K562 (cell line): ENCODE measurements at regions not wholly inside any gene's neighbourhood (a gene's known extent, or its start where the extent isn't known, plus 50 kb on each side); places are given as distances from the start of the nearest gene placed in this dataset.
A peak's percentile ranks its signal among the peaks of the same experiment; 100 is the strongest.

Source experiments
- ATF7 ChIP-seq: fragments of 450-650 bp; IDR thresholded peaks from 2 replicates; pipeline ENCODE4 v1.7.1; 2014; ENCODE audit warnings: mild to moderate bottlenecking, moderate library complexity
- CBFA2T2 ChIP-seq: fragments of 450-650 bp; conservative IDR thresholded peaks from 2 replicates; pipeline ENCODE4 v1.6.1; 2017; ENCODE audit warnings: mild to moderate bottlenecking
- CHD2 ChIP-seq: IDR thresholded peaks from 2 replicates; pipeline ENCODE4 v1.6.1; 2011; ENCODE audit warnings: low read depth, low read length
- HMGN3 ChIP-seq: IDR thresholded peaks from 2 replicates; pipeline ENCODE4 v1.6.1; 2011; ENCODE audit warnings: borderline replicate concordance, low read depth, mild to moderate bottlenecking, mixed read lengths, low read length; ENCODE audit not compliant: insufficient read length; ENCODE audit errors: extremely low read depth
- KLF10 ChIP-seq: fragments of 250-450 bp; sonication (Bioruptor Pico); IDR thresholded peaks from 2 replicates; pipeline ENCODE4 v1.6.1; 2021; ENCODE audit warnings: matching md5 sums
- MIER1 ChIP-seq: fragments of 450-650 bp; IDR thresholded peaks from 2 replicates; pipeline ENCODE4 v1.6.1; 2016; ENCODE audit warnings: antibody characterized with exemption, mild to moderate bottlenecking, low read depth
- PHB2 ChIP-seq: fragments of 450-650 bp; IDR thresholded peaks from 2 replicates; pipeline ENCODE4 v1.6.1; 2017; ENCODE audit warnings: low read depth
- RBM14 ChIP-seq: fragments of 200-400 bp; formaldehyde crosslinking; IDR thresholded peaks from 2 replicates; pipeline ENCODE4 v1.6.1; 2018; ENCODE audit warnings: low read depth, mild to moderate bottlenecking, low read length, moderate library complexity, borderline replicate concordance; ENCODE audit not compliant: insufficient read depth
- RBM17 ChIP-seq: fragments of 200-400 bp; formaldehyde crosslinking; IDR thresholded peaks from 2 replicates; pipeline ENCODE4 v1.6.1; 2017; ENCODE audit warnings: low read depth, mild to moderate bottlenecking, low read length, borderline replicate concordance
- SUPT5H ChIP-seq: fragments of 450-650 bp; IDR thresholded peaks from 2 replicates; pipeline ENCODE4 v1.6.1; 2016
- TAF1 ChIP-seq: IDR thresholded peaks from 2 replicates; pipeline ENCODE4 v1.6.1; 2011; ENCODE audit warnings: mild to moderate bottlenecking, low read length, moderate library complexity; ENCODE audit not compliant: insufficient read depth, control insufficient read depth, severe bottlenecking; ENCODE audit errors: extremely low read depth
- ZNF197 ChIP-seq: fragments of 200-800 bp; sonication (Bioruptor generic); IDR thresholded peaks from 2 replicates; pipeline ENCODE4 v1.6.1; 2016; ENCODE audit warnings: low read depth, missing genetic modification characterization, missing compliant biosample characterization
- ZNF274 ChIP-seq: IDR thresholded peaks from 2 replicates; pipeline ENCODE4 v1.6.1; 2011; ENCODE audit warnings: low read depth, mild to moderate bottlenecking, low read length, moderate library complexity, borderline replicate concordance
- TF ChIP-seq, protein P1 (sequence below), 2 experiments: fragments of 450-650 bp in 1 of 2; sonication (generic) in 1 of 2; formaldehyde crosslinking in 1 of 2; IDR thresholded peaks; 2 replicates each; pipeline versions ENCODE4 v1.7.1 to v1.9.0; 2016 to 2022; ENCODE audit warnings: inconsistent platforms in 1 of 2, mild to moderate bottlenecking in 1 of 2, missing genetic modification reagents in 1 of 2
- TF ChIP-seq, protein P2 (sequence below): fragments of 250-450 bp; sonication (Bioruptor Pico); IDR thresholded peaks from 2 replicates; pipeline ENCODE4 v1.5.0; 2021; ENCODE audit warnings: mild to moderate bottlenecking, borderline replicate concordance
- TF ChIP-seq, protein P3 (sequence below): fragments of 250-450 bp; sonication (Bioruptor Pico); IDR thresholded peaks from 2 replicates; pipeline ENCODE4 v1.5.0; 2022; ENCODE audit warnings: mild to moderate bottlenecking

DNA sequence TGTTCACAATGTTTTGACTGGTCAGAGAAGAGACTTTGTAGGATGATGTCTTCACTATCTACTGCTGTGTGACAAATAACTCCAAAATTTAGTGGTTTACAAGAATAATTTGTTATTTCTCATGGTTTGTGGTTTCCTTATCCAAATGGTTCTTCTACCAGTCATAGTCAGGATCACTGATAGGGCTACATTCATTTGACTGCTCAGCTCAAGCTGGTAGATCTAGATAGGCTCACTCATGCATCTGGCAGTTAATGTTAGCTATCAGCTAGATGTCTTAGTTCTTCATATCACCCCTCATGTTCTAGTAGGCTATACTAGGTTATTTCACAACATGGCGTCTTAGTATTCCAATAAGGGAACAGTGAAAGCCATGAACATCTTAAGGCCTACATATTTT is 131.0 kb downstream of the ID4 start (continued):
- TF ChIP-seq, protein P1, sequence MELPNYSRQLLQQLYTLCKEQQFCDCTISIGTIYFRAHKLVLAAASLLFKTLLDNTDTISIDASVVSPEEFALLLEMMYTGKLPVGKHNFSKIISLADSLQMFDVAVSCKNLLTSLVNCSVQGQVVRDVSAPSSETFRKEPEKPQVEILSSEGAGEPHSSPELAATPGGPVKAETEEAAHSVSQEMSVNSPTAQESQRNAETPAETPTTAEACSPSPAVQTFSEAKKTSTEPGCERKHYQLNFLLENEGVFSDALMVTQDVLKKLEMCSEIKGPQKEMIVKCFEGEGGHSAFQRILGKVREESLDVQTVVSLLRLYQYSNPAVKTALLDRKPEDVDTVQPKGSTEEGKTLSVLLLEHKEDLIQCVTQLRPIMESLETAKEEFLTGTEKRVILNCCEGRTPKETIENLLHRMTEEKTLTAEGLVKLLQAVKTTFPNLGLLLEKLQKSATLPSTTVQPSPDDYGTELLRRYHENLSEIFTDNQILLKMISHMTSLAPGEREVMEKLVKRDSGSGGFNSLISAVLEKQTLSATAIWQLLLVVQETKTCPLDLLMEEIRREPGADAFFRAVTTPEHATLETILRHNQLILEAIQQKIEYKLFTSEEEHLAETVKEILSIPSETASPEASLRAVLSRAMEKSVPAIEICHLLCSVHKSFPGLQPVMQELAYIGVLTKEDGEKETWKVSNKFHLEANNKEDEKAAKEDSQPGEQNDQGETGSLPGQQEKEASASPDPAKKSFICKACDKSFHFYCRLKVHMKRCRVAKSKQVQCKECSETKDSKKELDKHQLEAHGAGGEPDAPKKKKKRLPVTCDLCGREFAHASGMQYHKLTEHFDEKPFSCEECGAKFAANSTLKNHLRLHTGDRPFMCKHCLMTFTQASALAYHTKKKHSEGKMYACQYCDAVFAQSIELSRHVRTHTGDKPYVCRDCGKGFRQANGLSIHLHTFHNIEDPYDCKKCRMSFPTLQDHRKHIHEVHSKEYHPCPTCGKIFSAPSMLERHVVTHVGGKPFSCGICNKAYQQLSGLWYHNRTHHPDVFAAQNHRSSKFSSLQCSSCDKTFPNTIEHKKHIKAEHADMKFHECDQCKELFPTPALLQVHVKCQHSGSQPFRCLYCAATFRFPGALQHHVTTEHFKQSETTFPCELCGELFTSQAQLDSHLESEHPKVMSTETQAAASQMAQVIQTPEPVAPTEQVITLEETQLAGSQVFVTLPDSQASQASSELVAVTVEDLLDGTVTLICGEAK (IDR thresholded peaks at IDR 0.05), result no peak
- TF ChIP-seq, protein P1 (CRISPR knock-in tag; IDR thresholded peaks at IDR 0.05), result no peak
- TF ChIP-seq TAF1 (no peak), ZNF274 (no peak), KLF10 (CRISPR knock-in tag) (no peak), CHD2 (no peak), ATF7 (no peak), SUPT5H (no peak), RBM14 (no peak), PHB2 (no peak), MIER1 (no peak), CBFA2T2 (peak; percentile 86), HMGN3 (no peak), ZNF197 (CRISPR knock-in tag) (no peak), RBM17 (no peak)
- TF ChIP-seq, protein P2, sequence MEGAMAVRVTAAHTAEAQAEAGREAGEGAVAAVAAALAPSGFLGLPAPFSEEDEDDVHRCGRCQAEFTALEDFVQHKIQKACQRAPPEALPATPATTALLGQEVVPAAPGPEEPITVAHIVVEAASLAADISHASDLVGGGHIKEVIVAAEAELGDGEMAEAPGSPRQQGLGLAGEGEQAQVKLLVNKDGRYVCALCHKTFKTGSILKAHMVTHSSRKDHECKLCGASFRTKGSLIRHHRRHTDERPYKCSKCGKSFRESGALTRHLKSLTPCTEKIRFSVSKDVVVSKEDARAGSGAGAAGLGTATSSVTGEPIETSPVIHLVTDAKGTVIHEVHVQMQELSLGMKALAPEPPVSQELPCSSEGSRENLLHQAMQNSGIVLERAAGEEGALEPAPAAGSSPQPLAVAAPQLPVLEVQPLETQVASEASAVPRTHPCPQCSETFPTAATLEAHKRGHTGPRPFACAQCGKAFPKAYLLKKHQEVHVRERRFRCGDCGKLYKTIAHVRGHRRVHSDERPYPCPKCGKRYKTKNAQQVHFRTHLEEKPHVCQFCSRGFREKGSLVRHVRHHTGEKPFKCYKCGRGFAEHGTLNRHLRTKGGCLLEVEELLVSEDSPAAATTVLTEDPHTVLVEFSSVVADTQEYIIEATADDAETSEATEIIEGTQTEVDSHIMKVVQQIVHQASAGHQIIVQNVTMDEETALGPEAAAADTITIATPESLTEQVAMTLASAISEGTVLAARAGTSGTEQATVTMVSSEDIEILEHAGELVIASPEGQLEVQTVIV (CRISPR knock-in tag), result no peak
- TF ChIP-seq, protein P3, sequence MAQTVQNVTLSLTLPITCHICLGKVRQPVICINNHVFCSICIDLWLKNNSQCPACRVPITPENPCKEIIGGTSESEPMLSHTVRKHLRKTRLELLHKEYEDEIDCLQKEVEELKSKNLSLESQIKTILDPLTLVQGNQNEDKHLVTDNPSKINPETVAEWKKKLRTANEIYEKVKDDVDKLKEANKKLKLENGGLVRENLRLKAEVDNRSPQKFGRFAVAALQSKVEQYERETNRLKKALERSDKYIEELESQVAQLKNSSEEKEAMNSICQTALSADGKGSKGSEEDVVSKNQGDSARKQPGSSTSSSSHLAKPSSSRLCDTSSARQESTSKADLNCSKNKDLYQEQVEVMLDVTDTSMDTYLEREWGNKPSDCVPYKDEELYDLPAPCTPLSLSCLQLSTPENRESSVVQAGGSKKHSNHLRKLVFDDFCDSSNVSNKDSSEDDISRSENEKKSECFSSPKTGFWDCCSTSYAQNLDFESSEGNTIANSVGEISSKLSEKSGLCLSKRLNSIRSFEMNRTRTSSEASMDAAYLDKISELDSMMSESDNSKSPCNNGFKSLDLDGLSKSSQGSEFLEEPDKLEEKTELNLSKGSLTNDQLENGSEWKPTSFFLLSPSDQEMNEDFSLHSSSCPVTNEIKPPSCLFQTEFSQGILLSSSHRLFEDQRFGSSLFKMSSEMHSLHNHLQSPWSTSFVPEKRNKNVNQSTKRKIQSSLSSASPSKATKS (CRISPR knock-in tag), result no peak
